GM21447 (cell line): ENCODE measurements at regions not wholly inside any gene's neighbourhood (a gene's known extent, or its start where the extent isn't known, plus 50 kb on each side); places are given as distances from the start of the nearest gene placed in this dataset.

ENCODE experiments used
- ATAC-seq: cut with Tn5 transposase; IDR thresholded peaks from one replicate; pipeline ENCODE4 v1.9.1; 2021; ENCODE audit not compliant: unreplicated experiment

DNA sequence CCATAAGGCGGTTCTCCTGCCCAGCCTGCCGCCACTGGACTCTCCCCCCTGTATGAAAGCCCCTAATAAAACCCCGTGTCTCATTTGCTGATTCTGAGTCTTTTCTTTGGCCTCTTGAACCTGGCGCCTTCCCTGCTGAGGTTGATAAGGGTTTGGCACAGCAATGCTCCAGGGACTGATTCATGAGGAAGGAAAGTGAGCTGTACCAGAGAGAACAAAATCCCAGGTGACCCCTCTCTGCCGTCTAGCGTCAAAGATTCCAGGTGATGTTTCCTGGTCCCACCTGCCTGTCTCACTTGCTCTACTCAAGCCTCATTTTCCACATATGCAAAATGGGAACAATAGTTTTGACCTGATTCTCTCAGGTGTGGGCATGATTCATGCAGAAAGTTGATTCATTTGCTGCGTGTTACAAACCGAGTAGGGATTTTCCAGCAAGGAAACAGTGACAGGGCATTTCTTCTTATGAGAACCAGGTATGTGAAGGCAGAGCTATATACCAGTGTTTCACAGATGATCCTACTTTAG lies 730.6 kb upstream of the IGFBP3 start:
- ATAC-seq, result no peak

- ATAC-seq, result no peak
Observed at GRCh38 chr7:46651070-46651469, 730.0 kb upstream of the IGFBP3 start.

- ATAC-seq, result no peak
Observed at GRCh38 chr7:46649876-46650275, 728.8 kb upstream of the IGFBP3 start.

GRCh38 chr7:46637793-46638735 lies 717.0 kb upstream of the IGFBP3 start:
- ATAC-seq, result no peak

DNA sequence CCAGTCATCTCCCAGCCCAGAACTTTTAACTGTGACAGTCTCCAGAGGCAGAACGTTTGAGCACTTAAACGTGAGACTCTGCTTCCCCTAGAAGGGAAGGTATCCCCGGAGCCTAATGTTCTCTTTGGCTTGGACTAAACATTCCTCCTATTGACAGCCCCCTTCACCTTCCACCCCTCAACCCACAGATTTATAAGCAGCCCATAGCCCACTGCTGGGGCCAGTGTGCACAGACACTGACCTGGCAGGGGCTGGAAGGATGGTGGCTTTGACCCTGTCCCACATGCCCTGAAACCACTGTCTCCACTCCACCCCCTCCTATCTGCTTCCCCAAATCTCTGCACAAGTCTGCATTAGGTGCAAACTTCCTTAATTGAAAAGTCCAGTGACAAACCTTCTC lies 715.0 kb upstream of the IGFBP3 start:
- ATAC-seq, result no peak

- ATAC-seq, result no peak
Observed at GRCh38 chr7:46633630-46634240, 712.7 kb upstream of the IGFBP3 start.

GRCh38 chr7:46633200-46633599 lies 712.1 kb upstream of the IGFBP3 start:
- ATAC-seq, result no peak

DNA sequence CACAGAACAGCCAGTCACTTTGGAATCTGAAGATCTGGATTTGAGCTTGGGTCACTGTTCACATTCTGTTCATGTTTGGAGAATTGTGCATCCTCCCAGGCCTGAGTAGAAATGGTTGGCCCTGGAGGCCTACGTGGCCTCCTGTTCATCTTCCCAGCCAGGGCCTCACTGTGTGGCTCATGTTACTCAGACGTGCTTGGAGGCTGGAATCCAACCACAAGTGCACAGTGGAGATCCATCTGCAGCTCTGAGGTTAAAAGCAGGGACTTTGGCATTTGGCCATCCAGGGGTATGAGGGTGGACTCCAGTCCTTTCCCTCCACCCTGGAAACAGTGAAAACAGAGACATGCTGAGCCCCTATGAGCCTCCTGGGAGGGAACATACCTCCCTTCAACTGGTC lies 709.0 kb upstream of the IGFBP3 start:
- no peak for ATAC-seq

- no peak for ATAC-seq
Observed at GRCh38 chr7:46628389-46628788, 707.3 kb upstream of the IGFBP3 start.

- ATAC-seq, result no peak
Observed at GRCh38 chr7:46626691-46627310, 705.7 kb upstream of the IGFBP3 start.

- no peak for ATAC-seq
Observed at GRCh38 chr7:46626261-46626660, 705.2 kb upstream of the IGFBP3 start.

GRCh38 chr7:46625032-46625431 lies 704.0 kb upstream of the IGFBP3 start:
- ATAC-seq, result no peak

DNA sequence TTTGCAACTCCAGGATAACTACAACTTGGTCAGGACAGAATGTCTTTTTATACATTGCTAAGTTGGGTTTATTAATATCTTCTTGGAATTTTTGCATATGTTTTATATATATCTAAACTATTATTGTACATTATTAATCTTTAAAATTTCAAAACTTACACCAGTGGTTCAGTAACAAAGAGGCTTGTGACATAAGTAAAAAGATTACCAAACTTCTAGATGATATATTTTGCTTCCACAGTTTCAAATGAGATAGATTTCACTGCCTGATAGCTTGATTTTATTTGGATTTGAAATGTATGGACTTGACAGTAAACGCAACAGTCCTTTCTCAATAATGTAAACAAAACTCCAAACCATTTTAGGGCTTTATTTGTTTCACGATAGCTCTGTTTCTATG lies 701.2 kb upstream of the IGFBP3 start:
- ATAC-seq, result no peak

DNA sequence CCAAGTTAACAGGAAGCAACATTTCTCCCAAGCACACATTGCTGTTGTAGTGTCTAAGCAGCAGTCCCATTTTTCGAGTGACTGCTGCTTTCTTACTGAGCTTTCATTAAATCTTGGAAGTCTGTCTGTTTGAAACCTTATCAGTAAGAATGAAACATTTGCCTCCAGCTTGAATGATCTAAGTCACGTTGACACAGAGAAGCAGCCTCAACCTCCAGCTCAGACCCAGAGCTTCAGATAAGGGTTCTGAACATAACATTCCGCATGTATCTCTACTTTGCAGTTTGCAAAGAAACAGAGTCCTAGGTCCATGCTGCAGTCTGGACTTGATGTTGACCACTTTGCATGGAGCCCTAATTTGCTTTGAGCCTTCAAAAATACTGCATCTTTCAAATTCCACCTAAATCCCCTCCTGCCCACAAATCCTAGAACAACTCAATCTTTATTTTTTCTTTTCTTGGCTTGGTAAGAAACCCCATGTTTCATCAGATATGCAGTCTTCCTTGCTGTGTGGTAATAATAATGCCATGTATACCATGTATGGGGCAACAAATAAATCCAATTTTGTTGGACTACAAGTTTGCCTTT lies 698.7 kb upstream of the IGFBP3 start:
- ATAC-seq, result no peak

GRCh38 chr7:46616636-46617035 lies 695.6 kb upstream of the IGFBP3 start:
- ATAC-seq, result no peak

- no peak for ATAC-seq
Observed at GRCh38 chr7:46613551-46613950, 692.5 kb upstream of the IGFBP3 start.

DNA sequence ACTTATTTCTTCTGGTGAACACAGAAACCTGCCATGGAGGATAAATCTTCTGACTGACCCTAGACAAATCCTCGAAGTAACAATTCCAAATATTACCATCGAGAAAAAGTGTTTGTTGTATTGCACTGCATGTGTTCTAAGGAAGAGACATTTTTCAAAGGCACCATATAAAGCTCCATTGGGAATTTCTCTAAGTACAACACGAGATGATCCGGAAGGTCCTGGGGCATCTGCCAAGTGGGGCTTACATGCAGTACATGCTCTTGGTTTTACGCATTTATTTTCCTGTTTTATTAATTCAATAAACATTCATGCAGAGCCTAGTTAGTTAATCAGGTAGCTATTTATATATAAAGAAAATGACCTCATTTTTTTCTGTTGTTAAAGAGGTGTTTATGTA lies 692.0 kb upstream of the IGFBP3 start:
- ATAC-seq, result no peak

DNA sequence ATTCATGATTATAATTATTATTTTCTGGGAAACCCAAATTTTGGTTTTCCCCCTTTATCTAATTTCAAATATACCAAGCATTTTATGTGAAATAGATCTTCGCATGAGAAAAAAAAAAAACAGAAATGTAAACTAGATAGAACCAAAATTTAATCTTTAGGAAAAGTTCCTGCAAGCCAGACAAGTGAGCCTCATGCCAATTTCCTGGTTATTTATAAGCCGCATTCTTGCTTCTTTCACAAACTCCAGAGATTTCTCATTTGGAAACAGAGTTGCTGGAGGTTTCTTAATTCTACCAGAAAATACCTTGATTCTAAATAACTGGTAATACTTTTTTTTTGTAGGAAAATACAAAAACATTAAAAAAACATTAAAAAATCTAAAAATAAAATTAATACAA lies 690.4 kb upstream of the IGFBP3 start:
- ATAC-seq, result no peak

GRCh38 chr7:46610746-46611145 lies 689.7 kb upstream of the IGFBP3 start:
- no peak for ATAC-seq

DNA sequence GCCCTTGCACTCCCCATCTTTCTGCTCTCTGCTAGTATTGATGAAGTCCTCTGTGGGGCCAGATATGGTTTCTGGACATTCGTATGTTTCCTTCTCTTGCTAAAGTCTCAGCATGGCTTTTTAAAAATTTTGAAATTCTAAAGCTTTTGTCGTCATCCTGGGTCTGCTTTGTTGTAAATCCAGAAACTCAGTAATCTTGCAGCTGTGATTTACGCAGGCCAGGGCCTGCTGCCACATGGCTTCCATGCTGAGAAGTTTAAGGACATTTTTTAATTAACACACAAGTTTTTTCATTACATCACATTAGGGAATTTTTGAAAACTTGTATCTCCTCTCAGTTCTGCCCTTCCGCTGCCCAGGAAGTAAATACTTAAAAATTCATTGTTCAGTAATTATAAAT lies 686.1 kb upstream of the IGFBP3 start:
- no peak for ATAC-seq

GRCh38 chr7:46606761-46607160 lies 685.7 kb upstream of the IGFBP3 start:
- no peak for ATAC-seq
